Dermis blood vessel endothelial cell (primary cell): ENCODE measurements at regions not wholly inside any gene's neighbourhood (a gene's known extent, or its start where the extent isn't known, plus 50 kb on each side); places are given as distances from the start of the nearest gene placed in this dataset.
A peak's percentile ranks its signal among the peaks of the same experiment; 100 is the strongest.
"Not testable (repeated sequence)": the region's sequence is repeated elsewhere in the genome, so short reads cannot be mapped to it uniquely, and the experiment has no call there.

ENCODE experiments used
- DNase-seq: peaks from one replicate; pipeline ENCODE4 v3.0.0; 2010

DNA sequence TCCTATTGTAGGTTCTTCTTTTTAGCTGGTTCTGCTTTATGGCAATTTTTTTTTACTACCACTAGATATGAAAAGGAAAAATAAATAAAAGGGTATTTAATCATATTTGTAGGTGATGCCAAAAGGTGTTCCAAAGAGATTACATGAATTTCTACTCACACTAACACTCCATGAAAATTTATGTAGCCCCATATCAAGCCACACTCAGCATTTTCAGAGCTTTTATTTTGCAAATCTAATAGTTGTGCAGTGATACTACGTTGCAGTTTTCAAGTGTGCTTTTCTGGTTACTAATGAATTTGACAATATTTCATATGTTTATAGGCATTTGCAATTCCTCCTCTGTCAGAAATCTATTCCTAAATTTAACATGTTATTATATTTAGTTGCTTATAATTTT is 363.9 kb upstream of the TMEFF2 start:
- no peak for DNase-seq

DNA sequence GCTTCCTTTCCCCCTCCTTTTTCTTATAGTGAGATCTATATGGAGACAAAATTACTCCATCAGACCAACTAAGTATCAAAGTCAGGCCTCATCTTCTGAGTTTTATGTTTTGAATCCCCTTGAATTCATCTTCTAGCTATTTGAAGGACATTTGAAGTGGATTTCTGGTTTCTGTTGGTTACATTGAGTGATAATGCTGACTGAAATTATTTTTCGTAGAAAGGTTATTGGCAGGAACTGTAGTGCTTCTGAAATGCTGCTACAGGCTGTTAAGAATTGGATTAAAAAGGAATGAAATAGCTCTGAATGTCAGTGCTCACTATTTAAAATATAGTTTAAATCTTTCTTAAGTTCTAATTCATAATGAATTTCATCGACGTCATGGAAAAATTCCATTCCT is 361.0 kb upstream of the TMEFF2 start:
- no peak for DNase-seq

DNA sequence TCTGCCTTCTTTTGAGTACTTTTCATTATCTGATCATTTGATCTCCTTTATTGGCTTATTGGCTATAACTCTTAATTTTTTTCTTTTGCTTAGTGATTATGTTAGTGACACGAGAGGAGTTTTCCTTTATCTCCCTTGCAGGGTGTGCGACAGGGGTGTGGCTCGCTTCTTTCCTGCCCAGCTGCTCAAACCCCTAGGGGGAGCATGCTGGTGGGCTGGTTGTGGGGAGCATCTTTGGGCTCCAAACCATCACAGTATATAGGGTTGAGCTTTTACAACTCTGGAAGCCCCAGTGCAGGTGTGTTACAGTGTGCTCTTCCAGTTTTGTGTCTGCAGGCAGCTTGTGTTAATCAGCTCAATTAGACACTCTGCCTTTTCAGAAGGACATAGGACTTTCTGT is 357.0 kb upstream of the TMEFF2 start:
- DNase-seq: no peak

DNA sequence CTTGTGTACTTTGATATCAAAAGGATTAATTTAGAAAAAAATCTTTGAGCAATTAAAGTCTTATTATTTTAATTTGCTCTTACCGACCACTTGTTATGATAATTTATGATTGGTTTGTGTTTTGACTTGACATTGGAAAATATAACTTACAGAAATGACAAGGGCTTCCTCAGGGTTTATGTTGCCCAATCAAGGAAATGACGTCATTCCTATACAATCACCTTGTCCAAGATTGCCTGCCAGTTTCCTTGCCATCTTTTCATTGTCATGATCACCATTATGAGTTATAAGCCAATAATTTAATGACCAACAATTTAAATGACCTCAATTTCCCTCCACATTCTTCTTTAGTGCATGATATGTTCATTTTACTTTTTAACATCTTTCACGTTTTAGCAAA is 351.8 kb upstream of the TMEFF2 start:
- peak; percentile 0 for DNase-seq

DNA sequence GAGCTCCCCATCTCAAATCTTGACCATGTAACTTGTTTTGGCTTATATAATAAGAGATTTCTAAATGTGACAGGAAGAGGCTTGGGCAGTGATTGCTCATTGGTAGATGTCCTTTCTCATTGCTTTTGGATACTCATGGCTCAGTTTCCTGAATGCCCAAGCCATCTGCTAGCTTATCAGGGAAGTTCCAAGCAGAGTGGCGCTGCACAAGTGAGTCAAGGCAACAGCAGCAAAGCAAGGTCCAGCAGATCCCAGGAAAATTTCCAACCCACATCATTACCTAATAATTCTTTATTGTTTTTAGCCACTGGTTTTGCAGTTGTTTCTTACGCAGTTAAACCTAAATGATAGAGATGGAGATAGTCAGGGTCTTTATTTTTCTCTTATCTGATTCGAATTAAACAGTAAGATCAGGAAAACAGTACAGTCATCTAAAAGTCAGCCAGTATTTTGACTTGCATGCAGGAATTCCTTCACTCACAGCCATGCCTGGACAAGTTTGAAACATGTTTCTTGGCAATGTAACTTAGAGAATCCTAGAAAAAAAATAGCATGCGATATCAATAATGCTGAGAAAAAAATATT is 349.7 kb upstream of the TMEFF2 start:
- DNase-seq: no peak

DNA sequence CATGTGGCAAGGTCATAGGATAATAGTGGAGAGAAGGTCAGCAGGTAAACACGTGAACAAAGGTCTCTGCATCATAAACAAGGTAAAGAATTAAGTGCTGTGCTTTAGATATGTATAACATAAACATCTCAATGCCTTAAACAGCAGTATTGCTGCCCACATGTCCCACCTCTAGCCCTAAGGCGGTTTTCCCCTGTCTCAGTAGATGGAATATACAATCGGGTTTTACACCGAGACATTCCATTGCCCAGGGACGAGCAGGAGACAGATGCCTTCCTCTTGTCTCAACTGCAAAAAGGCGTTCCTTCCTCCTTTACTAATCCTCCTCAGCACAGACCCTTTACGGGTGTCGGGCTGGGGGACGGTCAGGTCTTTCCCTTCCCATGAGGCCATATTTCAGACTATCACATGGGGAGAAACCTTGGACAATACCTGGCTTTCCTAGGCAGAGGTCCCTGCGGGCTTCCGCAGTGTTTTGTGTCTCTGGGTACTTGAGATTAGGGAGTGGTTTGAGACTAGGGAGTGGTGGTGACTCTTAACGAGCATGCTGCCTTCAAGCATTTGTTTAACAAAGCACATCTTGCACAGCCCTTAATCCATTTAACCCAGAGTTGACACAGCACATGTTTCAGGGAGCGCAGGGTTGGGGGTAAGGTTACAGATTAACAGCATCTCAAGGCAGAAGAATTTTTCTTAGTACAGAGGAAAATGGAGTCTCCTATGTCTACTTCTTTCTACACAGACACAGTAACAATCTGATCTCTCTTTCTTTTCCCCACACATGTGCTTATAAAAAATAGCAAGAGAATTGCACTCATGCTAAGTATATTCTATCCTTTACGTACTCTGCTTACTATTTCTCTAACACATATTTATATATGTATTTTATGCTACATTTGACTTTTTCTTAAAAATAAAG is 347.7 kb upstream of the TMEFF2 start:
- not testable (repeated sequence) for DNase-seq

DNA sequence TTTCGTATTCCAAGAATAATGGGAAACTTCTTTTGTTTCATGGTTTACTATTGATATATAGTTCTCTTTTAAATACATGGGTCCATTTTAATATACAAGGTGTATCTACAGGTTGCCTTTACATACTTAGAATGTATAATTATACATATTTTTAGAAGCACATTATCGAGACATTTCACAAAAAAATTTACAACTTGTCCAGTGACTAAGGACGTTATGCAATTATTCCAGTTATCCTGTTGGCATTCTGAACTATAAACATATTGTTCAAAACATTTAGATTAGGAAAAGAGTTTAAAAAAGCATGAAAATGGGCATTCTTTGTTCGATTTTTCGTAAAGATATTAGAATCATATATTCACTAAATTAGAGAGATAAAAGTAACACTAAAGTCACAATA is 344.6 kb upstream of the TMEFF2 start:
- no peak for DNase-seq

DNA sequence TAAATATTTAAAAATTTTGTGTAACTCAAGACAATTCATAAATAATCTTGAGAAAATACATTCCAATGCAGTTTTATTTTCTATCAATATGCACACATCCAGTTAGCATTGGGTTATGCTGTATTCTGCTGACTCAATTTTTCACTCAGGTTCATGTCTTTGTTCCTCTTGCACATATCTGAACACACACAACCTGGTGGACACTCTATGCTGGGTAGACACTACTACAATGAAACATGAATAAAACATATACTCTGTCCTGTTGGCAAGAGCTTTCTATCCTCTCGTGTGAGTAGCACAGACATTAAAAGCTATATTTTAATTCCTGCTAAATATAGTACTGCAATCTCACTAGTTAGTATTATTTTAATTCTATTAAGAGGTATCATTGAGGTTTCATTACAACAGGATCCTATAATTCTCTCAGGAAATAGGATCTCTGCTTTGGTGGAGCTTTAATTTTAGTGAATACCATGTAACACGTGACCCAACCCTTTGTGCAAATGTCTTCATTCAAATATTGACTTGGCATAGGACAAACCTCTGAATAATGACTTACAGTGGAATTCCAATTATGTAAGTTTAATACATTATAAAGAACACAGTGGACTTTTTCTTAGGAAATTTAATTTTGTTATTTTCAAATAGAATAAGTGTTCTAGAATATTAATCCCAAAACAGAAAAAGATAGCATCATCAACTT is 342.3 kb upstream of the TMEFF2 start:
- no peak for DNase-seq

DNA sequence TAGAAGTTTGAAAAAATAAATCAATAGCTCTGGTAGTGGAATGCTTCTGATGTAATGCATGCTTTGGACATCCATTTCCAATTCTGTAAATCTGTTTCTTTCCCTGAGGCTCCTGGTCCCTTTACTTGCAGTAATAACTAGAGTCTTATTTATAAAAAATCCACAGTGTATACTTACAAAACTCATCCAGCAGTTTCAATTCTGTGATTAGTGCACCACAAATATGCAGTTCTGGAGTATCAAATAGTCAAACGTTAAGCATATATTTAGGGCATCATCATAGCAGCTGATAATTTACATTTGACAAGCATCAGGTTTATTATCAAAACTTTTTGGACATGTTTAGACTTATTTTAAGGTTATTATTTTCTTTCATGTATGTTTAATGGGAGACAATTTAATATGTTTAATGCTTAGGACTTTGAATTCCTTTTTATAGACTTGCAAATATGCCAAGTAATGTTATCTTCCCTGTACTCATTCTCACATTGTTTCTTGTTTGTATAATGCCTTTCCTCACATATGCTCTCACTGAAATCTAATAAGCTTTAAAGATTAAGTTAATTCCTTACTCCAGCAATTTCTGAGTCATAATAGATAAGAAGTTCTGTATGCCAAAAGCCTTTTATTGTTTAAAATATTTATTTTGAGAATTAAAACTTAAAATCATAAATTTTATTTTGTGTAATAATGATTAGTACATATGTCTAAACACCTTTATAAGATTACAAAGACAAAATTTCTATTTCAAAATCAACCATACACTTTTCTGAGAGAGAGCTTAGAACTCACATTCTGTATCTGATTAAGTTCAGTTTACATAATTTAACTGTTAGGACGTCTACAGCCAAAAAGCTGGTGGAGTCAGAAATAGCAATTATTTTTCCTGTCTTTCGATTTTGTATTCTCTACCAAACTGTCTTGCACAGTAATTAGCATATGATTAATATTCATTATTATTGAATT is 341.5 kb upstream of the TMEFF2 start:
- DNase-seq: no peak

DNA sequence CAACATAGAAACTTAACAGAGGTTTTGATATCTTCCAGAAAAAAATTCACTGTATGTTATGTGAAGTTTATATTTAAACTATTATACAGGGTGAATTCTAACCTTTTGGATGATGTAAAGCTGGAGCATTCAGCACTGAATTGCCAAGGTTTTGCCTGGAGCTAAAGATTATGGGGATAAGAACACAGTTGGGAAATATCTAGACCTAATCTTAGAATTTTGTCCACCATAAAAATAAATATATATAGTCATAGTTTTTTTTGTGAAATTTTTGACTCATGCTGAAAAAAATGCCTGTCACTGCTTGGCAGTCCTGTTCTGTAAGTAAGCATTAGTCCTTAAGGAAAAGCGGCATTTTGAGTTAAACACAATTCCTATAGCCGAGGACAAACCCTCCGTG is 339.3 kb upstream of the TMEFF2 start:
- DNase-seq: no peak

DNA sequence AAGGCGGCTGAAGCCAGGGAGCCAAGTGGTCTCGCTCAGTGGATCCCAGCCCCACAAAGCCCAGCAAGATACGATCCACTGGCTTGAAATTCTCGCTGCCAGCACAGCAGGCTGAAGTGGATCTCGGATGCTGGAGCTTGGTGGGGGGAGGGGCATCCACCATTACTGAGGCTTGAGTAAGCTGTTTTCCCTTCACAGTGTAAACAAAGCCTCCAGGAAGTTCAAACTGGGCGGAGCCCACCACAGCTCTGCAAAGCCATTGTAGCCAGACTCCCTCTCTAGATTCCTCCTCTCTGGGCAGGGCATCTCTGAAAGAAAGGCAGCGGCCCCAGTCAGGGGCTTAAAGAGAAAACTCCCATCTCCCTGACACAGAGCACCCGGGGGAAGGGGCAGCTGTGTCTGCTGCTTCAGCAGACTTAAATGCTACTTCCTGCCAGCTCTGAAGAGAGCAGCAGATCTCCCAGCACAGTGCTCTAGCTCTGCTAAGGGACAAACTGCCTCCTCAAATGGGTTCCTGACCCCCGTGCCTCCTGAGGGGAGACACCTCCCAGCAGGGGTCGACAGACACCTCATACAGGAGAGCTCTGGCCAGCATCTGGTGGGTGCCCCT is 330.0 kb upstream of the TMEFF2 start:
- not testable (repeated sequence) for DNase-seq

DNA sequence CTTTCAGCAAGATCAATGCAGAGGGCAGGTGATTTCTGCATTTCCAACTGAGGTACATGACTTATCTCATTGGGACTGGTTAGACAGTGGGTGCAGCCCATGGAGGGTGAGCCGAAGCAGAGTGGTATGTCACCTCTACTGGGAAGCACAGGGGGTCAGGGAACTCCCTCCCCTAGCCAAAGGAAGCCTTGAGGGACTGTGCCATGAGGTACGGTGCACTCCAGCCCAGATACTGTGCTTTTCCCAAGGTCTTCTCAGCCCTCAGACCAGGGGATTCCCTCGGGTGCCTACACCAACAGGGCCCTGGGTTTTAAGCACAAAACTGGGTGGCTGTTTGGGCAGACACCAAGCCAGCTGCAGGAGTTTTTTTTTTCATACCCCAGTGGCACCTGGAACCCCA is 329.5 kb upstream of the TMEFF2 start:
- DNase-seq: not testable (repeated sequence)

DNA sequence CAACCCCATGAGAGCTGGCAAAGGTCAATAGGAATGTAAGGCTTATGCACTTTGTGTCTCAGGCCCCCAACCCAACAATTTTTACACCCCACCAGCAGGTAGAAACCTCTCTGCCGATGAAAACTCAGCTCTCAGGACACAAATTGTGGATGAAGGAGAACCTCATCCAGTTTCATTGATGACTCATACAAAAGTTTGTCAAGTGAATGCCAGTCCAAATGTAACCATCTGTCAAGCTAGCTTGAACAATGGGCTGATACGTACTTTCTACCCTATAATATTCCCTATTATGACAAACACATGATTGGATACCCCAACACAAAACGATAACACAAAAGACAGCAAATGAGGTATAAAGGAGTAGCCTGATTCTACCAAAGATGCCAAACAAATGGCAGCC is 321.2 kb upstream of the TMEFF2 start:
- DNase-seq: no peak

DNA sequence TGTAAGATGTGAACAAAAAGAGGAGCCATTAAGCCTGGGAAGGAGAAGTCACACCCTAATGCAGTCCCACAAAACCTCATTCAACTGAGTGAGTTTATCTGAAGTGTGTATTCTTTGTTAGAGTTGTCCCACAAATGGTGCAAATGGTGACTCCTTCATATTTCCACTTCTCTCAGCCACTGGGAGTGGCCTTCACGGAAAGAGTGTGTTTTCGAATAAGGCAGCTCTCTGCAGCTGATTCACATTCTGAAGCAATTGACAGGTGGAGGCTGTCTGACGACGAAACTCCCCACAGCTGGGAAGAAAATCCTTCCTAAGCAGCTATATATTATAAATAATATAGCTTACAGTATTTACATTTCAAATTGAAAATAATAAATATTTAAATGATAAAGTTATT is 318.8 kb upstream of the TMEFF2 start:
- DNase-seq: no peak

DNA sequence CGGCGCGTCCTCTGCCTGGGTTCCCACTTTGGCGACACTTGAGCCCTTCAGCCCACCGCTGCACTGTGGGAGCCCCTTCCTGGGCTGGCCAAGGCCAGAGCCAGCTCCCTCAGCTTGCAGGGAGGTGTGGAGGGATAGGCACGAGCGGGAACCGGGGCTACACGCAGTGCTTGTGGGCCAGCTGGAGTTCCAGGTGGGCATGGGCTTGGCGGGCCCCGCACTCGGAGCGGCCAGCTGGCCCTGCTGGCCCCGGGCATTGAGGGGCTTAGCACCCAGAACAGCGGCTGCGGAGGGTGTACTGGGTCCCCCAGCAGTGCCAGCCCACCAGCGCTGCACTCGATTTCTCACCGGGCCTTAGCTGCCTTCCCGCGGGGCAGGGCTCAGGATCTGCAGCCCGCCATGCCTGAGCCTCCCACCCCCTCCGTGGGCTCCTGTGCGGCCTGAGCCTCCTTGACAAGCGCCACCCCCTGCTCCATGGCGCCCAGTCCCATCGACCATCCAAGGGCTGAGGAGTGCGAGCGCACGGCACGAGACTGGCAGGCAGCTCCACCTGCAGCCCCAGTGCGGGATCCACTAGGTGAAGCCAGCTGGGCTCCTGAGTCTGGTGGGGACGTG is 313.2 kb upstream of the TMEFF2 start:
- not testable (repeated sequence) for DNase-seq

DNA sequence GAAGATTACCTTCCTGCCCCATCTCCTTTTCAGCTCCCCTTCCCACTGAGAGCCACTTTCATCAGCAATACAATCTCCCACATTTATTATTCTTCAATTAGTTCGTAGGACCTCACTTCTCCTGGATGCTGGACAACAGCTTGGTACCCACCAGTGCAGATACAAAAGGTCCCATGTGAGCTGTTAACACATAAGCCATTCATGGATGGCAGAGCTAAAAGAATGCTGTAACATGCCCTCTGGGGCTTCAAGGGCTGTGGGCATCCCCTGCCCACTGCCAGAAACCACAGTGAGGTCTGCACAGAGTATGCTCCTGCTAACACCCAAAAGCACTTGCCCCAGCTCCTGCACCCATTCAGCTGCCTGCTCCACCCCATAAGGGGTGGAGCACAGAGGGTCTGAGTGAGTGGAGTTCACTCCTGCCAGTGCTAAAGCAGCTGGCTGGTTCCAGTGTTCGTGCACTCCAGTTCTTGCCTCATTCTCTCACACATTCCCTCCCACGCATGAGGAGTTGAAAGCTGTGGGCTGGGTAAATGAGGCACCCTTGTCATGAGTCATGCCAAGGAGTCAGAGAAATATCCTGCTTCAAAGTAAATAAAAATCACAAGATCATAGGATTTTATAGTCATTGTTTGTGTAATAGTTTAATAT is 305.9 kb upstream of the TMEFF2 start:
- no peak for DNase-seq

DNA sequence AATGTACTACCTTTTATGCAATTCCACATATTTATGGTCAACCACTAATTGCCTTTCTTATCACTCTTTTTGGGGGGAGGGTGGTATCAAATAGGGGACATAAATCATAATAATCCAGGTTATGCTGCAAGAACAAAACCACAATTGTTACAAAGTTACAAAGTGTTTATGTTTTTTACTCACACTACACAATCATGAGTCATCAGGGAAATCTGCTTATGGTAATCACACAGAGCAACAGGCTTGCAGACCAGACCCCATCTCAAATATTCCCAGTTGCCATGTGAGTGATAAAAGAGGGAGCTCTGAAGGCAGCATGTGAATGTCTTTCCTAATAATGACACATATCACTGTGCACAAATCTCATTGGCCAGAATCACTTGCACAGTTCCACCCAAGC is 304.7 kb upstream of the TMEFF2 start:
- no peak for DNase-seq

DNA sequence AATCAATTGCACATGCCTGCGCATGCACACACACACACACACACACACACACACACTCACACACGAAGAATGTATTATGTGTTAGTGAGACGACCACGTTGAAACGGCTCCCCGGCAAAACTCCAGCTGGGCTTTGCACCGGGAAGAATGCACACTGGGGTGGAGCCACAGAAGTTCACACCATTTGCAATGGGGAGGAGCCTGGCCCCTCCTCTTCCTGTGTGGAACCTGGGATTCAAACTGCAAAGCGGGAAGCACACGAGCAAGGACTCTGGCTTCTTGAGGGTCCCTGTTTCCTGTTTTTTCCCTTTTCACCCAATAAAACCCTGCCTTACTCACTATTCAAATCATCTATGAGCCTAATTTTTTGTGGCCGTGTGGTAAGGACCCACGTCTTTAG is 304.0 kb upstream of the TMEFF2 start:
- DNase-seq: no peak

DNA sequence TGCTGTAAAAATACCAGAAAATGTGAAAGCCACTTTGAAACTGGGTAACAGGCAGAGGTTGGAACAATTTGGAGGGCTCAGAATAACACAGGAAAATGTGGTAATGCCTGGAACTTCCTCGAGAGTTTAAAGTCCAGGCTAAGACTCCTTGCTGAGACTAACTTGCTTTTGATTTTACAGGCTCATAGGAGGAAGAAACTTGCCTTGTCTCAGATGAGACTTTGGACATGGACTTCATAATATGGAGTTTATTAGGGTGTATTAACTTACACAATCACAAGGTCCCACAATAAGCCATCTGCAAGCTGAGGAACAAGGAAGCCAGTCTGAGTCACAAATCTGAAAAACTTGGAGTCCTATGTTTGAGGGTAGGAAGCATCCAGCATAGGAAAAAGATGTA is 293.4 kb upstream of the TMEFF2 start:
- DNase-seq: not testable (repeated sequence)

DNA sequence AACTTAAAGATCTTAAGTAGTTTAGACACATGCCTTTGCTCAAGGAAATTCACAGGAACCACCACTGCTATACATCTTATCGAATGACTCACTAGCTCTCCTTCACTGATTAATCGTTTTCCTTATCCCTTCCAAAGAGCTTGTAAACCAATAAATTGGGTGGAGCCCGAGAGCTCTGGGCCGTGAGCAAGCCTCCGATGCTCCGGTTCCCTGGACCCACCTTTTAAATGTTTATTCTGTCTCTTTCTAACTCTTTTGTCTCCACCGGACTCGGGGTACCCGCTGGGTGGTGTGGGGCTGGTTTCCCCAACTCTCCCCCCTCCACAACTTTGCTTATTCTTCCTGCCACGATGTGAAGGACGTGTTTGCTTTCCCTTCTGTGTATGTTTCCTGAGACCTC is 292.9 kb upstream of the TMEFF2 start:
- DNase-seq: no peak

DNA sequence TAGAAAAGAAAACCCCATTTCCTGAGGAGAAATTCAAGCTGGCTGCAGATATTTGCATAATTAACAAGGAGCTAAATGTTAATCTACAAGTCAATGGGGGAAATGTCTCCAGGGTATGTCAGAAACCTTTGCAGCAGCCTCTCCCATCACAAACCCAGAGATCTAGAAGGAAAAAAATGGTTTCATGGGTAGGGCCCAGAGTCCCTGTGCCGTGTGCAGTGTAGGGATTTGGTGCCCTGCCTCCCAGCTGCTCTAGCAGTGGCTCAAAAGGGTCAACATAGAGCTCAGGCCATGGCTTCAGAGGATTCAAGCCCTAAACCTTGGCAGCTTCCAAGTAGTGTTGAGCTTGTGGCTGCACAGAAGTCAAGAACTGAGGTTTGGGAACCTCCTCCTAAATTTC is 290.2 kb upstream of the TMEFF2 start:
- DNase-seq: no peak
